T follicular helper cell (primary cell): ENCODE measurements at regions not wholly inside any gene's neighbourhood (a gene's known extent, or its start where the extent isn't known, plus 50 kb on each side); places are given as distances from the start of the nearest gene placed in this dataset.
A peak's percentile ranks its signal among the peaks of the same experiment; 100 is the strongest.

Experiments used
- DNase-seq: peaks from one replicate; pipeline ENCODE4 v3.0.0-alpha.2; 2020; ENCODE audit warnings: low read depth

GRCh38 chr16:72508191-72508590, 336.2 kb upstream of the PMFBP1 start:
- DNase-seq, result no peak

GRCh38 chr16:72502594-72503005, 330.6 kb upstream of the PMFBP1 start:
- no peak for DNase-seq

DNA sequence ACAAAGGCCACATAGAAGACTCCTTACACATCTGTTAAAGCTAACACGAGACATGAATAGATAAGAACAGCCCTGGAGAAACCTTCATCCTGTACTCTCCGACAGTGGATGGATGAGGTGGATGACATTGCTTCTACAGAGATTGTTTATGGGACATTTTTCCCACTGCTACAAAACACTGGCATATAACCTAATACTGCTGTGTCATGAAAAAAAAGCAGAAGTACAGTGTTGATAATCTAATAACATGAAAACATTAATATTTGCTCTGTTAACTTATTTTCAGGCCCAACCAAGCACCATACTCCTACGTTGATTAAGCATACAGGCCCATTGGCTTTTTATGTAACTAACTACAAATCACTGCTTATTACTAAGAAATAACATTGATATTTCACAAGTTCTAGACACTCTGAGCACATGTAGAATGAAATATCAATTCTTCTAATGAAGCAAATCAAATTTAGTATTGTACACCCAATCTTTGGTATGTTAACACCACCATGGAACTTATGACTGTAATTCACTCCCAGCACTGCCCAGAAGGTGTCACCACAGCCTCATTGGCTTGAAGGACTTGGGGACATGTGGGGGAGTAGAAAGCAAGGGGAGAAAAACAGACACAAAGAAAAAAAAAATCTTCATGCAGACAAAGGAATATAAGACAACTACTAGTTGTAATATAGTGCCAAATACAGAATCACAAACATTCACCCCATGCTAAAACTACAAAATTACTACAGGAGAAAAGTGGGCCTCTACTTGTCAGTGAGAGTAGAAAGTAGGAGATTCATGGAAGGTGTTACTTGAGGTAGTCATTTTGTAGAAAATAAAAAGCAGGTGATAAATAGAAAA, 330.0 kb upstream of the PMFBP1 start:
- DNase-seq, result peak; percentile 2

DNA sequence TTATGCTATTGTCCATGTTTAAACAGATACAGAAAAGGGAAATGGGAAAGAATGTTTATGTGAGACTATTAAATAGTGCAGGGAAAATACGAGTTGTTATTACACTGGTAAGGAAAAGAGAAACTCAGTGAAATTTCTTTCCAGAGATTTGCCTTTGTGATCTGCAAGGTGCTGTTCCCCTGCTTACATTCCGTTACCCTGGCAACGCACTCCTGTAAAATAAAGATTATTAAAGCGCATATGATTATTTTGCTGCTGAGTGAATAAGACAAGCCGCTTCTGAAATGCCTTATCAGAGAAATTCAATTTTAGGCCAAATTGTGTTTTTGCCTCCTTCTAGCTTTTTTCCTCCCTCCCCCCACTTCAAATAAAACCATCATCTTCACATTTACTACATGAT, 328.6 kb upstream of the PMFBP1 start:
- DNase-seq, result no peak

- no peak for DNase-seq
Measured at GRCh38 chr16:72493716-72494415, 321.9 kb upstream of the PMFBP1 start.

- DNase-seq, result no peak
Measured at GRCh38 chr16:72487283-72487682, 315.3 kb upstream of the PMFBP1 start.

DNA sequence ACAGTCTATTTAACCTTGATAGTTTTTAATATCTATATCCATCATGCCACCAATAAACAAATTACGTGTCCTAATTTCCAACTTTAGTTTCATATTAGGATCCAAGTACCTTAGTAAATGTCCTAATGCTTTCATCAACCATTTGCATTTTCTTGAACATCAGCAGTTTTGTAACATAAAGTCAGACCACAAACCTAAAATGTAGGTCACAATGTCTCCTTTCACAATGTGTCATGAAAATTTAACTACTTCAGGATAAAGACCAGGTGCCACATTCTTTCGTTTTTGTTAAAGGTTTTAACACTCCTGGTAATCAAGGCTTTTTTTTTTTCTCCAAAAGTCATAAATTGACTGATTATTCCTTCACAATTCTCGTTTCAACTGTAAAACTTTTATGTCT, 310.7 kb upstream of the PMFBP1 start:
- DNase-seq, result no peak

DNA sequence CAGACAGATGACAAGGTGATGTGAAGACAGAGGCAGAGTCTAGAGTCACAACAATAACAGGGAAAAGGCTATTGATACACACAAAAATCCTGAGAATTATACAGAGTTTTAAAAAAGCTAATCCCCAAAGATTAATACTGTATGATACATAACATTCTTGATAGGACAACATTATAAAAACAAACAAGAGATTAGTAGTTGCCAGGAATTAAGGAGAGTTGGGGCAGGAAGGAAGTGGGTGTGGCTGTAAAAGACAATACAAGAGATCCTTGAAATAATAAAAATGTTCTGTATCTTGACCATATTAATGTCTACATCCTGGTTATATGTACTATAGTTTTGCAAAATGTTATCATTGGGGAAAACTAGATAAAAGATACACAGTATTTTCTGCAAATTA, 309.5 kb upstream of the PMFBP1 start:
- no peak for DNase-seq

GRCh38 chr16:72480911-72481310, 309.0 kb upstream of the PMFBP1 start:
- no peak for DNase-seq

DNA sequence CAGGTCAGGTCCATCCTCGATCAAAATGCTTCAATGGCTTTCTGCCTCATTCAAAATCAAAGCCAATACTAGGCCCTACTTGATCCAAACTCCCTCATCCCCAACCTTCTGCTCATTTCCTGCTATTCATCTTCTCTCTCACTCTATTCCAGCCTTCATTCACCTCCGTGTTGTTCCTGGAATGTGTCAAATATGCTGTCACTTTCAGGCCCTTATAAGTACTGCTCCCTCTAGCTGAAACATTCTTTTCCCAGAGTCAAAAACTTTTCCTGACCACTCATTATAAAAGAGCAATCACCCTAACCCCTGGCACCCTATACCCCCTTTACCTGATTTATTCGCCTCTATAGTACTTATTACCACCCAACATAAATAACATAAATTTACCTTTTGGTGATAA, 303.7 kb upstream of the PMFBP1 start:
- DNase-seq, result no peak

GRCh38 chr16:72474501-72475123, 302.7 kb upstream of the PMFBP1 start:
- no peak for DNase-seq

- DNase-seq, result no peak
Measured at GRCh38 chr16:72473631-72474030, 301.7 kb upstream of the PMFBP1 start.

- no peak for DNase-seq
Measured at GRCh38 chr16:72471317-72471924, 299.5 kb upstream of the PMFBP1 start.

DNA sequence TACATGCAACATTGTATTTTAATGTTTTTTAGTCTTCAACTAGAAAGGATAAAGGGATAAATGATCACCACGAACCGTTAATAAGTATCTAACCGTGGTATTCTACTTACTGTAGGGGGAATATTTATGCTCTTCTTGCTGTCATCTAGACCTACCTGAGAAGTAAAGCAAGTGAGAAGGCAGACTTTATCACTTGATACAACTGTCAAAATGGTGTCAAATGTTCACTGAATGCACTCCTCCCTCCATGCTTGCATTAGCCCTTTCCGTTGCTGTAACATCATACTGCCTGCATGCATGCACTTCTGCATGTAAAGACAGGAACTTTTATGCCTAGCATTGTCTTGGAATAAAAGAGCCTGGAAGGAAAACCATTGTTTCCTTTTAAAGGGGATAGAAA, 298.6 kb upstream of the PMFBP1 start:
- no peak for DNase-seq

- no peak for DNase-seq
Measured at GRCh38 chr16:72469932-72470331, 298.0 kb upstream of the PMFBP1 start.

- DNase-seq, result no peak
Measured at GRCh38 chr16:72468582-72468981, 296.6 kb upstream of the PMFBP1 start.

DNA sequence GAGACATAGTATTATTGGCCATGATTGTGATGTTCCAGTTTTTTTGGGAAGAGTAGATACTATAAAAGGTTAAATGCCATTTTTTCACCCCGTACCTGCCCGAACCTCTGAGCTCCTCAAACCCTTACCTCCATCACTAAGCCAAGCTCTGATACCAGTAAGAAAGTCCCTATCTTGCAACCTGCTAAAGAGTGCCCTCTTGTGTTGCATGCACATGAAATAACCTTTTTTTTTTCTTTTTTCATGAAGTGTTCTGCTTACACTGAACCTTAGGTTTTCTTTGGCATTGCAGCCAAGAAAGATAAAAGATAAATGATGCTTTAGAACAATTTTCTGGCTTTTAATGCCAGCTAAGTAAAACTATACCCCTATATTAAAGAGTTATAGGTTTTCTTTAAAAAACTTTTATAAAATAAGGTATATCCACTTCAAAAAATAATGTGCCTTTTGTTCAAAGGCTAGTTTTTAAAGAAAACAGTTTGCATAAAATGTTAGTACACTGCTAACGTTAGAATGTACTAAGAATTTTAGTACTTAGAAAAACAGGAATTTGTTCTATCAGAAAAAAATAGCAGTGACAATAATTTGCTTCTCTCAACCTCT, 295.3 kb upstream of the PMFBP1 start:
- DNase-seq, result no peak

DNA sequence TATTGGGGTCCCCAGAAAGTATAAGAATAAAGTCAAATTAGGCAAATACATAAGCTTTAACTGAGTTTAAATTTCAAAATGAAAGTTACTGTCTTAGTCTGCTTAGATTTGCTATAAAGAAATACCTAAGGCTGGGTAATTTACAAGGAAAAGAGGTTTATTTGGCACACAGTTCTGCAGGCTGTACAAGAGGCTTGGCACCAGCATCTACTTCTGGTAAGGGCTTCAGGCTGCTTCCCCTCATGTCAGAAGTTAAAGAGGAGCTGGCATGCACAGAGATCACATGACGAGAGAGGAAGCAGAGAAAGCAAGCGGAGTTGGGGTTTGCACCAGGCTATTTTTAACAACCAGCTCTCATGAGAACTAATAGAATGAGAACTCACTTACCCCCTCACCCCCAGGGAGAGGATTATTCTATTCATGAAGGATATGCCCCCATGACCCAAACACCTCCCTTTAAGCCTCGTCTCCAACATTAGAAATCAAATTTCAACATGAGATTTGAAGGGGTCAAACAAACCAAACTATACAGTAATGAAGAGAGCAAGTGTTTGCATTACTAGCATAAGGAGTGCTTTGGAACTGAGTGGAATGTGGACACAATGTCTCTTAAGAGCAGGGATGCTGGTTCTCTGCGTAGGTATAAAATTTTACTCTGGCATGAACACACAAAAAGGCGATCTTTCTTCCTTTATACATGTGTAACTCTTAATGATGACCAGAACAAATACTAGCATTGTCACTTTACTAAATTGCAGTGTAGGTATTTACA, 292.8 kb upstream of the PMFBP1 start:
- DNase-seq, result no peak

GRCh38 chr16:72464052-72464451, 292.1 kb upstream of the PMFBP1 start:
- DNase-seq, result no peak

- DNase-seq, result no peak
Measured at GRCh38 chr16:72458035-72458434, 286.1 kb upstream of the PMFBP1 start.

- DNase-seq, result no peak
Measured at GRCh38 chr16:72457243-72457940, 285.4 kb upstream of the PMFBP1 start.
